ENCODE measurements at regions not wholly inside any gene's neighbourhood (a gene's known extent, or its start where the extent isn't known, plus 50 kb on each side); places are given as distances from the start of the nearest gene placed in this dataset.

DNA sequence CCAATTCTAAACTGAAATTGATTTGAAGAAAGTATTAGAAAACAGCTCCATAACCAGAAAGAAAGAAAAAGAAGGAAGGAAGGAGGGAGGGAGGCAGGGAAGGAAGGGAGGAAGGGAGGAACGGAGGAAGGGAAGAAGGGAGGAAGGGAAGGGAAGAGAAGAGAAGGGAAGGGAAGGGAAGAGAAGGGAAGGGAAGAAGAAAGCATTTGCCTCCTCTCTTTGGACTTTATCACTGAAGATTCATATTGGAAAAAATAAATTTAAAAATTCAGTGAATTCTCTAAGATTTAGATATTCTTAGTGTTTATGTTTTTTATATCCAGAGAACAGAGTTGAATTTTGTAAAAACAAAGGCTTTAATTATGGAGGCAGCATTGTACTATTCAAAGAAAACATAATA is 68.5 kb upstream of the NXT1 start:
- in situ Hi-C loops (cut with MboI; ENCODE audit: low sequenced_read_pairs): no loop called here

DNA sequence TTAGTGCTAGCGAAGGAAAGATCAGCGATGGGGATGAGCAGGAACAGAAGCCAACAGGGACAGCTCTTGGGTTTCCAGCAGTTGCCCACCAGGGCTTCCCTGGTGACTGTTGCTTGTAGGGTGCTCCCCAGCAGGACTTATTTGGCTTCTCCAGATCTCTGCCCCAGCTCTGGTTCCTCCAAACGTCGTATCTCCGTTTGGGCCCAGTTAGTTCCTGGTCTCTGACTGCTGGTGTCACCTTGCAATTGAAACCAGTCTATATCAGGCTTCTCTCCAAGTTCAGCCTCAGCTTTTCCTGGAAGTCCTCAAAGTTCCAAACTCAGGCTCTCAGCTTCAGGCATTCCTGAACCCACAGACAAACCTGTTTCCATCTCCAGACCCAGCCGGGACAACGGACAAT is 70.8 kb upstream of the NXT1 start:
- in situ Hi-C loops (cut with MboI; ENCODE audit: low sequenced_read_pairs): no loop called here

DNA sequence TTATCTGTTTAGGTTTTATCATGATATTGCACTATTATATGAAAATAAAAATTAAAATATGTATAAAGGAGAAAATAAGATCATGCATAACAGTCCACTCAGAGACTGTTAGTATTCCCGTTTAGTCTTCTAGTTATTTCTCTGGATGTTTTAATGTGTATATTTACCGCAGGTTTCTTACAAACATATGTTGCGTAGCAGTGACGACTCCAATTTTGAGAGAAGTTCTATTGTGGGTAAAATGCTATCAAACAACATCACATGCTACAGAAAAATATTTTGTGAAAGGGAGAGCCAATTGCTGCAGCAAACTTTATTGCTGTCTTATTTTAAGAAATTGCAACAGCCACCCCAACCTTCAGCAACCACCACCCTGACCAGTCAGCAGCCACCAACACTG is 72.4 kb upstream of the NXT1 start:
- in situ Hi-C loops (cut with MboI; ENCODE audit: low sequenced_read_pairs): no loop called here

DNA sequence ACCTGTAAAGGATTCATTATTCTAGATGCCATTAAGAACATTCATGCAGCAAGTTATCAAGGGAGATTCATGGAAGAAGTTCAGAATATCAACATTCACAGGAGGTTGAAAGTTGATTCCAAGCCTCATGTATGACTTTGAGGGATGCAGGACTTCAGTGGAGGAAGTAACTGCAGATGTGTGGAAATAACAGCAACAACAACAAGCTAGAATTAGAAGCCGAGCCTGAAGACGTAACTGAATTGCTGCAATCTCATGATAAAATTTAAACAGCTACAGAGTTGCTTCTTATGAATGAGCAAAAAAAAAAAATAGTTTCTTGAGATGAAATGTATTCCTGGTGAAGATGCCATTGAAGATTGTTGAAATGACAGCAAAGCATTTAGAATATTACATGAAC is 73.3 kb upstream of the NXT1 start:
- in situ Hi-C loops (cut with MboI; ENCODE audit: low sequenced_read_pairs): no loop called here

DNA sequence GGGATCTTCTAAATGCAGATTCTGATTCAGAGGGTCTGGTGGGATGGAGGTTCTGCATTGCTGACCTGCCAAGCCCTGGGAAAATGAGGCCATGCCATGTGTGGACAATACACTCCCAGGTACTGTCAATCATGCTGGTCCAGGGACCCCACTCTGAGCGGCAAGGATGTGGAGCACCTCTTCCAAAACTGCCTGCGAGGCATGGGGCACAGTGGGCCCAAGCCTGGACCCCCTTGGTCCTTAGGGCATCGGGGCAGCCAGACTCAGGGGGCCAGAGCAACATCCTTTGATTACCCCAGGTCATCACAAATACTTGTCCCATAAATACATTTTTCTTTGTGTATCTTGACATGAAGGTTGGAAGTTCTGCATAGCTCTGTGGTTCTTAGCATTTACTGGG is 76.8 kb upstream of the NXT1 start:
- in situ Hi-C loops (cut with MboI; ENCODE audit: low sequenced_read_pairs): no loop called here

DNA sequence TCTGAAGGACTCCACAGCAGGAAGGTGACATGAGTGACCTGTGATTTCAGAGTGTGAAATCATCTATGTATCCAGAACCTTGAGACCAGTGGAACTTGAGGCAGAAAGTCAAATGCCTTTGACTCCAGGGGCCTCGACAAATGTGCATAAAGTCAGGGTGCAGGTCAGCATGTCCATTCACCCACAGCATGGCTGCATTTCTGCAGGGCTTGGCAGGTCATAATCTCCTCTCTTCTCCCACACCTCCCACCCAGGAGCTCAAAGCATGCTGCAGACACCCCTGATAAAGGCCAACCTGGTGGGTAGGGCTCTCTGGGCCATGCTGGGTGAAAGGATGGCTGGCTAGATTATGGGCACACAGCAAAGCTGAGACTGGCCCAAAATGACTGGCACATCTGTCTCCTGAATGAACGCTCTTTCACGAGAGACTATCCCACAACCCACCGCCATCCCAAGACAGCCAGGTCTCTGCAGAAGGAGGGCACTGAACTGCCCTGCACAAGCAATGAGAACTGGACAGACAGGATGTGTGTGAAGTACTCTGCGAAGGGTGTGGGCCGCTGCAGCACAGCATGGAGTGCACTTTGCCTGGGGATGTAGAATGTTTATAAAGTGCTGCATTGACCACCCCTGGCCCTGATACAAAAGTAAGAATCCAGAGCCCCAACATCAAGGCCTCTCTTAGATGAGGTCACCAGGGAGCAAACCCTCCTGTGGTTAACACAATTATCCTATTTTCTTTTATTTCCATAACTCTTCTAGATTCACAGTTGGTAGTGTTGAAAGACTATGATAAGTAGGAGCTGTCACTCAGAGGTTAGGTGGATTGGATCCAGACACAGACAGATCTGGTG is 78.2 kb upstream of the NXT1 start:
- in situ Hi-C loops (cut with MboI; ENCODE audit: low sequenced_read_pairs): no loop called here

DNA sequence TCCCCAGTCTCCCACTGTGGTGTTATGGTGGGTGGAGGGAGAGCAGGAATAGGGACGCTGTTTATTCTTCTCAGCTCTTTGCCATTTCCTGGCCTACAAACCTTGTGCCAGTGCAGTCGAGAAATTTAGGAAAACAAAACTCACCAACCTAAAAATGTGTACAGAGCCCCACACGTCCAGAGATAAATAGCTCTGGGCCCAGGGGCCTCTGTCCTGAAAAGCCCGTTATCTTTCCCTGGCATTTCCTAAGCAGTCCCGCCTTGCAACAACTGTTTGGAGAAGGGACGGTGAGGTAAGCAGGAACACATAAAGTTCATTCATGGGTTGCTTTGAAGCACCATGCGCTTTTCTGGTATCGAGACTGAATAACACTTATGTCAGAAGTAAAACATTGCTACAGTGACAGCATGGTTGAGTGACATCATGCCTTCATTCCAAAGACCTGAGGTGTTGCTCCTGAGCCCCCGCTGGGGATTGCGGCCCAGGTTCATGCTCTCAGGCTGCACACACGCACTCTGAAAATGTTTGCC is 80.1 kb upstream of the NXT1 start:
- in situ Hi-C loops (cut with MboI; ENCODE audit: low sequenced_read_pairs): no loop called here

DNA sequence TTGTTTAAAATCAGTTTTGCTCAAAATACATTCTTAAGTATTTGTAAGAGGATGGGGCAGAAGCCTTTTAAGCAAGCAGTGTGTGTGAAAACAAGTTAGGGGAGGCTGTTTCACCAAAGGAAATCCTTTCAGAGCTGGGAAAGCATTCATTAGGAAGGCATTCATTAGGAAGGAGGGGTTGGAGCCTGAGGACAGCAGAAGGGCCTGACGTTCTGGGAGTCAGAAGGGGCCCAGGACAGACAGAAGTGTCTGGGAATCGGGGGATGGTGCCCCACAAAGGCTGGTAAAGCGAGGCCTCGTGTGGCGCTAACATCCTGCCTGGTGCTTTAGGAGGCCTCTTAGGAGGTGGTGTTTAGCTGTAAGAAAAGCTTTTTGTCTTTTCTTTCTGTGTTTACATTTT is 80.6 kb upstream of the NXT1 start:
- in situ Hi-C loops (cut with MboI; ENCODE audit: low sequenced_read_pairs): no loop called here

DNA sequence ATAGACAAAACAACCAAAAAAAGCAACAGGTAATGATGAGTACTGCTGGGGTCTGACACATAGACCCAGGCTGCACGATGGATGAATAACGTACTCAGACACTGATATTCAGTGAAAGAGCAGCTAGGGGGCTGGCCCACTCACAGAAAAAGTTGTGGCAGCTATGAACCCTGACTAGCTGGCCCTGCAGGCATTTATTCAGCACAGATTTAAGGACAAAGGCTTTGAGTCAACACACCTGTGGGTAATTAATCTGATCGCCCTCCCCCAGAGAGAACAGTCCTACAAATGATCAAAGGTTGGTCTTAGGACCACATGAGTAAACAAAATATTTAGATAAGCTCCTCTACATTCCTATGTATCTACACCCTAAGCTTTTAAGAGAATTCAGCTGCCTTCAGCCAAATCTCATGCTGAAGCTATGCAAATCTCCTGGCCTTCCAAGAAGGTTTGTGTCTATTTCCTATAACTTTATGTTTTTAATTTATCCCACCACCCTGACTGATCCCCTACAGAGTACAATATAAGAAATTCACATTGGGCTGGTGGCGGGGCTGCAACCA is 81.7 kb upstream of the NXT1 start:
- in situ Hi-C loops (cut with MboI; ENCODE audit: low sequenced_read_pairs): no loop called here

DNA sequence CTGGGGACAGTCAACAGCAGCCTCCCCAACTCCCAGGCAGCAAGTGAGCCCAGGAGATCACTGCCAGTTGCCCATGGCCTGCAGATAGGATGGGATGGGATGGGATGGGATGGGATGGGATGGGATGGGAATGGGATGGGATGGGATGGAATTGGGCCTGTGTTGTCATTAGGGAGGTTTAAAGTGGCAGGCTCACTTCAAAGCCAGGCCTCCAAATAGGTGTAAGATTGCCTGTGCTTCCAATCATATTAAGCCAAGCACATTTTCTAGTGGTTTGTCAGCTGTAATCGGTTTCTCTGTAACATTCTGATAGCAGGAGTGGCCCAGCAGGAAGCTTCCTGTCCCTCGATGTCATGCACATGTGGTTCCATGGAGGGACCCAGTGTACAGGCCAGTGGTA is 82.7 kb upstream of the NXT1 start:
- in situ Hi-C loops (cut with MboI; ENCODE audit: low sequenced_read_pairs): no loop called here

DNA sequence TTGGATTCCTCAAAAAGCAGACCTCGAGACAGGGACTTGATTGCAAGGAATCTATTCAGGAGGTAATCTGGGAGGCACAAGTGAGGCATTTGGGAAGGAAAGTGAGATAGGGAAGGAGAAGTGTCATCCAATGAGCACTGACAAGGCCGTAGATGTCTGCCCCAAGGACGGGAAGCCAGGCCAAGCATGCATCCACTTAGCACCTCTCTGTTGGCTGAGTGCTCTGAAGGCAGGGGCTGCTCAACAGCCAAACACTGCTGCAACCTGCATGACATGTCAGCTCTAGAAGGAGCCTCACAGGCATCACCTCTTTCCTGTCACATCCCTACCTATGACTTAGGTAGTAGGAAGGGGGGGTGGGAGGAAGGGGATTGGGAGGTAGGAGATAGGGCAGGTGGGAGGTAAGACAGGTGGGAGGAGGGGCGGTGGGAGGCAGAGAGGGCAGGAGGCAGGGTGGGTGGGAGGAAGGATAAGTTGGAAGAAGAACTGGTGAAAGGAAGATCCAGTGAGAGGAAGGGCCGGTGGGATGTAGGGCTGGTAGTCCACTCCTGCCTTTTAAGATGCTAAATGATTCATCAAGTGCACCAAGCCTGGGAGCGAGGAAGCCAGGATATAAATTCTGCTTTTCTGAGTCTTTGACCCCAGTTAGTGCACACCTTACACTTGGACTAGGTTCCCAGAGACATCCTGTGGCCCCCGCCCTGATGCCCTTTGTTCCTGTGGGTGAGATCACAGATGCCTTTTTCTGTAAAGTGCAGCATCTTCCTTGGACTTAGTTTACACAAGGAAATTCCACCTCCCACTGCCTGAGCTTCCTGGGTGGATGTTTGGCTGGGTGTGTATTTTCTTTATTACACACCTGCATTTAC is 83.8 kb upstream of the NXT1 start:
- in situ Hi-C loops (cut with MboI; ENCODE audit: low sequenced_read_pairs): no loop called here

DNA sequence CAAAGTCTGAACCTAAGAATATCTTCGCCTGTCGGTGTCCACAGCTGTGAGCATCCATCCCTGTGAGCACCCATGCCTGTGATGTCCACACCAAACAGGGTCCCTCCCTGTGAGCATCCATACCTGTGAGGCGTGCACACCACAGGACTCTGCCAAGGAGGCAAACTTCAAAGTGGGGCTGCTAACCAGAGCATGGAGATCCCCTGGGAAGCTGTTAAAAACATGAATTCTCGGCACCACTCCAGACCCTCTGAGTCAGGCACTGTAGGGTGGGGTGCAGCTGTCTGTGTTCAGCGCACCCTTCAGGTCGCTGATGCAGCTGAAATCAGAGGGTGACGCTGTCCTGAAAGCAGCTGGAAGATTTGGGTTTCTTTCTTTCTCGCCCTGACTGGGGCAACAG is 85.4 kb upstream of the NXT1 start:
- in situ Hi-C loops (cut with MboI; ENCODE audit: low sequenced_read_pairs): no loop called here

DNA sequence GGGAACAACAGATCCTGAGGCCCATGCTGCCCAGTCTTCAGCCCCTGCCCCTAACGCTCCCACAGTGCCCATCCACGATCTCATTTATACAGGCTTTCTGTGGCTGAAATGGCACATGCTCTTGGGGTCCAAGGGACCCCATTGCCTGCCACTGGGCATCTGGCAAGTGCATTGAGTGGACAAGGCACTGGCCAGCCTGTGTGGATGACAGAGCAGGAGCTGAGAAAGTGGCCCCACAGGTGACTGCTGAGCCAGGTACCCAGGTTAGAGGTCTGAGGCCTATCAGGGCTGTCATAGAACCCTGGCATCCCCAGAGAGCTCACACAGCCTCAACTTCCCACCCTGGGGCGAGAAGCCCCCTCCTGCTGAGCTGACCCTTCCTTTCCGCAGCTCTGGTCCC is 86.0 kb upstream of the NXT1 start:
- in situ Hi-C loops (cut with MboI; ENCODE audit: low sequenced_read_pairs): no loop called here

DNA sequence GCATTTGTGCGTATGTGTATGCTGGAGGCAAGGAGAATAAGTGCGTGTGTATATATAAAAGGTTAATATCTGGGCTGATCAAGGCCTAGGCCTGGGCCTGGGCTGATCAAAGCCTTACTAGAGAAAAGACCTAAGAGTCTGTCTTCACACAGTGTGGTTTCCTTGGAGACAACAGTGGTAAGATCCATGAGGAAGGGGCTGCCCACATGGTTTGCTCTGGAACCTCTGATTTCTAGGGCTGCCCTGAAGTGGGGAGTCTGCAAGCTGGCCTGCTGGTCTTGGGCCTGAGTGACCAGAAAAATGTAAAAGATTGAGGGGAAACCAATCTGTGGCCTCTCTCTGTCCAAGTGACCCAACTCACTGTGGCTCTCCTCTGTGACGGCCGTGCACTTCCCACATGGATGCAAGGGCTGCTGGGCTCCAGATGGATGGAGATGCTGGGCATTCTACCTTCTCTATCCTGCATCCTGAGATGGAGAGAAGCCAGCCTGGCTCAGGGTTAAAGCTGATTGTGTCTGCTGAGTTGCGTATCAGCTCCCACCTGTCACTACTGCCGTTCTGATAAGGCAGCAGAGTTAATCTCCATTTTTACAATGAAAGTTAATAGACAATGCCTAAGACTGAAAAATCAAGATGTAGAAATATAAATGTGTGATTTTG is 90.3 kb upstream of the NXT1 start:
- in situ Hi-C loops (cut with MboI; ENCODE audit: low sequenced_read_pairs): no loop called here

DNA sequence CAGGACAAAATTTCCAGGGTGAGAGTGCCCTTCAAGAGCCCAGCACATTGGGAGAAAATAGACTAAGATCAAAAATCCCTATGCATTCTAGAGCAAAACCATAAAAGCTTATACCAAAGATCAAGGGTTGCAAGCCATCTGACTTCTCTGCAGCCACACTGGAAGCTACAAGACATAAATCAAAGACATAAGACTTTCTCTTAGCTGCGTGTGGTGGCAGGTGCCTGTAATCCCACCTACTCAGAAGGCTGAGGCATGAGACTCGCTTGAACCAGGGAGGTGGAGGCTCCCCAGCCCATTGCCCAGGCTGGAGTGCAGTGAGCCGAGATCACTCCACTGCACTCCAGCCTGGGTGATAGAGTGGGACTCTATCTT is 91.9 kb upstream of the NXT1 start:
- in situ Hi-C loops (cut with MboI; ENCODE audit: low sequenced_read_pairs): no loop called here

DNA sequence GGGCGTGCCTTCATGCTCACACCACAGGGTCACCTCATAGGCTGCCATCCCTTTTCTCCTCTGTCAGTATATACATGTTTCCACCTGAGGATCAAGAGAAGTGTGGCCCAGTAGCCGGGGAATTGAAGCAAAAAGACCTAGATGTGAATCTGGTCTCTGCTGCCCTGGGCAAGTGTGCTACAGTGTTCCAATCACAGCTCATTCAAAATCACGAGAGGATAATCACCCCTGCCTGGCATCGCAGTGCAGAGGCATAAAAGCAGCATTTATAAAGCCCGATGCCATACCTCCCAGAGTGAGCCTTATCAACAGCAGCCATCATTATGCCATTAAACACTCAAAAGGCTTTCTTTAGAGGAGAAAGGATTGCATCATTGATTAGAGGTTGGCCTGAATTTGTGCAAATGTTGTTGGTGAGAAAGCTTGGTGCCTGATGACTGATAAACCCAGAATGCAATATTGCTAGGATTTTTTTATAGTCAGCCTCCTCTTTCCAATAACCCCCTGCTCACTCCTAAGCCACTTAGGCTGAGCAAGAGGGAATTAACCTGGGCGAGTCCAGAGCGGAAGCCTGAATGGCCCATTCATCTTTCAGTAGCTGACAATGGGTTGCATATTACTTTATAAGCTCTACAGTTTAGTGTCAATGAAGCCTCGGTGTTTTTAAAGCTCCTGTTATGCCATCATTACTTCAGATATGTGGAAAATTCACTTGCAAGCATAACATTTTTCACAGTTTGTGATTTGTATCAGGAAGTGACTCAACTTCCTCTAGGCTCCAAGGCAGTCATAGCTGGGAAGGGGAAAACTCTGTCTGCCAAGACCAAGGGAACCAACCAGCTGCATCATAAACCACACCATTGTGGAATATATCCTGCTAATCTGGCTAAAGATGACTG is 92.5 kb upstream of the NXT1 start:
- in situ Hi-C loops (cut with MboI; ENCODE audit: low sequenced_read_pairs): no loop called here

DNA sequence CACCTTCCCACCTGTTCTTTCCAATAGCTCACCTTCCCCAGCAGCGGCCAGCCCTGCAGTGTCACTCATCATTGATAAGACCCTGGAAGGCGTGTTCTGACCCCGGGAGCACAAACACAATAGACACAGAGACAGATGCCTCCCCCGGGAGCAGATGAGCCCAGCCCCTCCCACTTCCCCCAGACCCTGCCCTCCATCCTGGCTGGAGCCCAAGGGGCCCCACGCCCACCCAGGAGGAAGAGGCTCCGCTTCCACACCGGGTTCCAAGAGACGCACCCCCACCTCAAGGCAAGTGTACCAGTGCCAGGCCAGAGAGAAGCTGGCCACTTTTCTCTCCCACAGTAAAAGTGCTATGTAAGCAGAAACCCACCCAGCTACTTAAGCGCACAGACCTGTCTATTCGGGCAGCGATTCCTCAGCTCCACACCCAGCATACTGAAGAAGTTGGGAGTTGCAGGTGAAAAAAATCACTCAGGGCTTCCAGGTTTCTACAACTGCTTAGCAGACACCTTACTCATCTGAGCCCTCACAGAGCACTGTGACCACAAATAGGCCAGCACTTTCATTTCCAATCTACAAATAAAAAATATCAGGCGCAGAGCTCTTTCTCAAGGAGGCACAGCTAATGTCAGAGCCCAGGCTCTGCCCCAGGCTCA is 93.4 kb upstream of the NXT1 start:
- in situ Hi-C loops (cut with MboI; ENCODE audit: low sequenced_read_pairs): no loop called here

DNA sequence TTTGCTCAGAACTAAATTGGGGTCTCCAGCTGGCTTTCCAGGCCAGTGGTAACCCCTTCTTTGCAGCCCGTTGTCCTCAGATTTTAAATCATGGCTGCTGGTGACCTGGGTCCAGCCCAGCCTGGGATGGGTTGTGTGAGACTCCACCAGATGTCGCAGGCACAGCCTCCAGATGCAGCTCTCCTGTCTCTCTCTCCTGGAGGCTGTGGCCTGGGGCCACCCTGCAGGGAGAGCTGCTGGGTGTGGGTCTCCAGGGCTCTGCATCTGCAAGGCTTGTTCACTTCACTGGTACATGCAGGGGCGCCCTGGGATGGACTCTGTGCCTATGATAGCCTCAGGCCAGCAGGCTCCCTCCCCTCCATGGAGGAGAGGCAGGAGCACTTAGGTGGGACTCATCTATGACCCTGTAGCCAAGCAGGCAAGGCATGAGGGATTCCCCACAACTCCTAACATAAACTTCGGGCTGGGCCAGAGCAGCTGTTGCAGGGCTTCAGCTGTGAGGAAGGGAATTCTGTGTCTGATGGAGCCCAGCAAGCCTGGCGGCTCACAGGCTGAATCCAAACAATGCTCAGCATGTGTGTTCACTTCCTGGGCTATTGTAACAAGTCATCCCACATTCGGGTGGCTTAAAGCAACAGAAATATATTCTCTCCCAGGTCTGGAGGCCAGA is 94.7 kb upstream of the NXT1 start:
- in situ Hi-C loops (cut with MboI; ENCODE audit: low sequenced_read_pairs): no loop called here

DNA sequence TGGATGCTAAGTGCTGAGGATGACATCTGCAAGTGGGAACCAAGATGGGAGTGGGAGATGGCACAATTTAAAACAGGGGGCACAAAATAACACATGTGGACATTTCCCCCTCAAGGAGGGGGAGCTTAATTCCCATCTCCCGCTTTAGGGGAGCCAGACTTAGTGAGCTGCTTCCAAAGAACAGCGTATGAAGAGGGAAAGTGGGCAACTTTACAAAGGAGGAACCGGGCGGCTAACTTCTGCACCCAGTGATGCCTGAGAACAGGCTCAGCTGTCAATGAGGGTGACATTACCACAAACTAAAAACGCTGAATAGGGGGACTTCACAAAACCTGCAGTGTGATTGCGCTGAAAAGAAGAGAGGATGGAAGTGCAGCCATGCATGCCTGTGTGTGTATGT is 95.5 kb upstream of the NXT1 start:
- in situ Hi-C loops (cut with MboI; ENCODE audit: low sequenced_read_pairs): no loop called here
